PFSK-1 (cell line): ENCODE measurements at regions not wholly inside any gene's neighbourhood (a gene's known extent, or its start where the extent isn't known, plus 50 kb on each side); places are given as distances from the start of the nearest gene placed in this dataset.

Source experiments
- POLR2AphosphoS5 ChIP-seq: IDR thresholded peaks from 2 replicates; pipeline ENCODE4 v1.6.1; 2012; ENCODE audit warnings: low read depth, mild to moderate bottlenecking, control low read depth, low read length, moderate library complexity
- REST ChIP-seq, 2 experiments: IDR thresholded peaks; 2 replicates each; pipeline versions ENCODE4 v1.6.1 to v1.8.0; 2011 to 2012; ENCODE audit warnings: low read depth in 2 of 2, low read length in 2 of 2, control low read depth in 1 of 2, inconsistent platforms in 1 of 2, mild to moderate bottlenecking in 1 of 2, moderate library complexity in 1 of 2; ENCODE audit not compliant: insufficient read depth in 1 of 2
- SIN3A ChIP-seq: IDR thresholded peaks from 2 replicates; pipeline ENCODE4 v1.6.1; 2012; ENCODE audit warnings: mild to moderate bottlenecking, low read length, moderate library complexity, borderline replicate concordance; ENCODE audit not compliant: insufficient read depth
- TAF1 ChIP-seq: IDR thresholded peaks from 2 replicates; pipeline ENCODE4 v1.6.1; 2012; ENCODE audit warnings: low read length, control low read depth, borderline replicate concordance; ENCODE audit not compliant: insufficient read depth

- no peak for TF ChIP-seq TAF1
- no peak for TF ChIP-seq POLR2AphosphoS5
- TF ChIP-seq SIN3A = no peak
- TF ChIP-seq REST (IDR thresholded peaks at IDR 0.05; ENCODE audit: insufficient read depth in 1 of 2, low read depth in 2 of 2, low read length in 2 of 2) = no peak
These were observed 242.7 kb upstream of the PRSS1 start for GRCh38 chr7:142506601-142507000.
